Upper lobe of right lung (tissue), 1 donor: ENCODE measurements at regions not wholly inside any gene's neighbourhood (a gene's known extent, or its start where the extent isn't known, plus 50 kb on each side); places are given as distances from the start of the nearest gene placed in this dataset.

Experiments
- ATAC-seq: fragments of 200-7000 bp; cut with Tn5 transposase; one replicate; pipeline ENCODE4 v1.9.1; 2020; ENCODE audit warnings: mild to moderate bottlenecking, moderate library complexity
- DNase-seq: peaks from one replicate; pipeline ENCODE4 v3.0.0-alpha.2; 2020
- H3K27ac ChIP-seq: fragments of 200-600 bp; one replicate; pipeline ENCODE4 v1.8.0; 2022
- H3K27me3 ChIP-seq: fragments of 200-600 bp; one replicate; pipeline ENCODE4 v1.8.0; 2022; ENCODE audit warnings: mild to moderate bottlenecking
- H3K36me3 ChIP-seq: fragments of 200-600 bp; one replicate; pipeline ENCODE4 v1.8.0; 2022
- H3K4me1 ChIP-seq: fragments of 200-600 bp; one replicate; pipeline ENCODE4 v1.8.0; 2022
- H3K4me3 ChIP-seq: fragments of 200-600 bp; one replicate; pipeline ENCODE4 v1.8.0; 2022; ENCODE audit warnings: mild to moderate bottlenecking
- H3K9me3 ChIP-seq: fragments of 200-600 bp; one replicate; pipeline ENCODE4 v1.8.0; 2022
- CTCF ChIP-seq: fragments of 200-600 bp; IDR thresholded peaks from one replicate; pipeline ENCODE4 v1.8.0; 2022; ENCODE audit warnings: antibody characterized with exemption
- intact Hi-C: fragments of 100-400 bp; cut with DNase I; formaldehyde crosslinking; loops from one replicate; pipeline ENCODE4 v1.11.0; 2022
- donor health status: DM: no; HTN: yes; CAD: no; lungs with severe emphysema.

- intact Hi-C loops: no loop called here
- Histone ChIP-seq H3K4me3 (no peak overlapping the region), H3K36me3 (no peaks in the 10 kb centered on the region), H3K9me3 (no peaks in the 10 kb centered on the region), H3K27me3 (no peaks in the 10 kb centered on the region), H3K27ac (no peak overlapping the region), H3K4me1 (no peaks in the 10 kb centered on the region)
- TF ChIP-seq CTCF: peak; percentile 54
- ATAC-seq (peak; percentile 53), DNase-seq (no peak)
These were observed 57.8 kb upstream of the RAB18 start for GRCh38 chr10:27446091-27446918.

GRCh38 chr10:27445070-27445469 lies 59.0 kb upstream of the RAB18 start:
- no peak for TF ChIP-seq CTCF
- ATAC-seq: no peak
- intact Hi-C loops: no loop called here

GRCh38 chr10:27440478-27440877 lies 63.6 kb upstream of the RAB18 start:
- Histone ChIP-seq H3K4me3 (no peak overlapping the region), H3K9me3 (no peaks in the 10 kb centered on the region), H3K36me3 (no peaks in the 10 kb centered on the region), H3K27me3 (no peaks in the 10 kb centered on the region), H3K4me1 (no peaks in the 10 kb centered on the region), H3K27ac (no peak overlapping the region)
- DNase-seq: no peak
- TF ChIP-seq CTCF: no peak
- intact Hi-C loops: no loop called here
- no peak for ATAC-seq

More at GRCh38 chr10:27445070-27445469, 59.0 kb upstream of the RAB18 start:
- no peak overlapping the region for H3K4me3 ChIP-seq
- no peaks in the 10 kb centered on the region for H3K4me1 ChIP-seq
- H3K9me3 ChIP-seq: no peaks in the 10 kb centered on the region
- H3K36me3 ChIP-seq: no peaks in the 10 kb centered on the region
- H3K27ac ChIP-seq: no peak overlapping the region
- DNase-seq: no peak
- H3K27me3 ChIP-seq: no peaks in the 10 kb centered on the region

GRCh38 chr10:27440021-27440420 lies 64.1 kb upstream of the RAB18 start:
- Histone ChIP-seq H3K36me3 (no peaks in the 10 kb centered on the region), H3K4me3 (no peak overlapping the region), H3K27ac (no peak overlapping the region), H3K27me3 (no peaks in the 10 kb centered on the region), H3K4me1 (no peaks in the 10 kb centered on the region), H3K9me3 (no peaks in the 10 kb centered on the region)
- ATAC-seq (no peak), DNase-seq (no peak)
- intact Hi-C loops: no loop called here
- TF ChIP-seq CTCF: no peak

GRCh38 chr10:27439101-27439500 lies 65.0 kb upstream of the RAB18 start:
- H3K27ac ChIP-seq: no peak overlapping the region
- H3K9me3 ChIP-seq: no peaks in the 10 kb centered on the region
- no peaks in the 10 kb centered on the region for H3K4me1 ChIP-seq
- ATAC-seq (no peak), DNase-seq (no peak)
- H3K36me3 ChIP-seq: no peaks in the 10 kb centered on the region
- no peak for TF ChIP-seq CTCF
- H3K4me3 ChIP-seq: no peak overlapping the region
- H3K27me3 ChIP-seq: no peaks in the 10 kb centered on the region
- intact Hi-C loops: no loop called here
